ENCODE measurements at regions not wholly inside any gene's neighbourhood (a gene's known extent, or its start where the extent isn't known, plus 50 kb on each side); places are given as distances from the start of the nearest gene placed in this dataset.

GRCh38 chr2:109062145-109062858 lies 66.7 kb upstream of the SH3RF3 start:
- CTCF ChIA-PET, result no interaction called here
- H3K27ac ChIP-seq (ENCODE audit: extremely low read depth, low read depth, low read length), result no peak overlapping the region
- H3K9me3 ChIP-seq (ENCODE audit: control insufficient read depth, insufficient read depth, low read depth, low read length), result no peaks in the 10 kb centered on the region
- peaks cover 8% of the 10 kb centered on the region for H3K4me1 ChIP-seq (ENCODE audit: control insufficient read depth, insufficient read depth, low read length)
- TF ChIP-seq ZNF132 (tag by site-specific recombination; IDR thresholded peaks at IDR 0.05; ENCODE audit: borderline replicate concordance), result no peak
- TF ChIP-seq PRDM10 (tag by site-specific recombination; IDR thresholded peaks at IDR 0.05), result no peak
- TF ChIP-seq ZBTB20 (tag by site-specific recombination; IDR thresholded peaks at IDR 0.05), result no peak
- TF ChIP-seq ZNF221 (tag by site-specific recombination; IDR thresholded peaks at IDR 0.05; ENCODE audit: borderline replicate concordance), result no peak
- no peak for TF ChIP-seq ZNF112 (tag by site-specific recombination; IDR thresholded peaks at IDR 0.05)
- no peak for TF ChIP-seq ZNF555 (tag by site-specific recombination; conservative IDR thresholded peaks at IDR 0.05)
- TF ChIP-seq SP3 (tag by site-specific recombination; IDR thresholded peaks at IDR 0.05), result no peak
- no peak for TF ChIP-seq ZNF148 (tag by site-specific recombination; IDR thresholded peaks at IDR 0.05; ENCODE audit: borderline replicate concordance)
- no peak for TF ChIP-seq ZNF785 (tag by site-specific recombination; IDR thresholded peaks at IDR 0.05)
- TF ChIP-seq OVOL3 (tag by site-specific recombination; IDR thresholded peaks at IDR 0.05), result no peak
- TF ChIP-seq PRDM6 (tag by site-specific recombination; IDR thresholded peaks at IDR 0.05), result no peak
- TF ChIP-seq ZBTB1 (tag by site-specific recombination; IDR thresholded peaks at IDR 0.05), result no peak
- TF ChIP-seq ZFP37 (tag by site-specific recombination; IDR thresholded peaks at IDR 0.05), result no peak
- TF ChIP-seq ZNF404 (tag by site-specific recombination; IDR thresholded peaks at IDR 0.05), result no peak
- TF ChIP-seq ZNF639 (tag by site-specific recombination; IDR thresholded peaks at IDR 0.05), result no peak
- no peak for TF ChIP-seq ZFHX2 (tag by site-specific recombination; conservative IDR thresholded peaks at IDR 0.05)
- no peak for TF ChIP-seq ZNF24 (tag by site-specific recombination; IDR thresholded peaks at IDR 0.05)
- no peak for TF ChIP-seq ZNF423 (tag by site-specific recombination; IDR thresholded peaks at IDR 0.05)
- POLR2A ChIA-PET, result no interaction called here
- no peak overlapping the region for H3K4me3 ChIP-seq (ENCODE audit: low read depth, low read length)
- no peaks in the 10 kb centered on the region for H3K36me3 ChIP-seq (ENCODE audit: control insufficient read depth in 2 of 2, insufficient read depth in 1 of 2, low read length in 2 of 2)
